Tibial nerve (tissue), 3 donors: ENCODE measurements at regions not wholly inside any gene's neighbourhood (a gene's known extent, or its start where the extent isn't known, plus 50 kb on each side); places are given as distances from the start of the nearest gene placed in this dataset.

ENCODE experiments used
- CTCF ChIP-seq, 5 experiments: fragments of 200-600 bp in 3 of 5; fragments of 450-650 bp in 2 of 5; sonication (generic) in 3 of 5; IDR thresholded peaks; one replicate each; pipeline ENCODE4 v1.5.1; 2016 to 2019; ENCODE audit warnings: antibody characterized with exemption in 5 of 5, mild to moderate bottlenecking in 3 of 5, moderate library complexity in 2 of 5
- POLR2A ChIP-seq, 2 donors: fragments of 450-650 bp; IDR thresholded peaks; one replicate each; pipeline ENCODE4 v1.6.1; 2017; ENCODE audit warnings: antibody characterized with exemption in 2 of 2, mild to moderate bottlenecking in 2 of 2, moderate library complexity in 2 of 2

- no peak for TF ChIP-seq POLR2A (IDR thresholded peaks at IDR 0.05)
- no peak for TF ChIP-seq CTCF (IDR thresholded peaks at IDR 0.05)
Measured at GRCh38 chr2:58473165-58473564, 232.0 kb upstream of the FANCL start.
